ENCODE measurements at regions not wholly inside any gene's neighbourhood (a gene's known extent, or its start where the extent isn't known, plus 50 kb on each side); places are given as distances from the start of the nearest gene placed in this dataset.

DNA sequence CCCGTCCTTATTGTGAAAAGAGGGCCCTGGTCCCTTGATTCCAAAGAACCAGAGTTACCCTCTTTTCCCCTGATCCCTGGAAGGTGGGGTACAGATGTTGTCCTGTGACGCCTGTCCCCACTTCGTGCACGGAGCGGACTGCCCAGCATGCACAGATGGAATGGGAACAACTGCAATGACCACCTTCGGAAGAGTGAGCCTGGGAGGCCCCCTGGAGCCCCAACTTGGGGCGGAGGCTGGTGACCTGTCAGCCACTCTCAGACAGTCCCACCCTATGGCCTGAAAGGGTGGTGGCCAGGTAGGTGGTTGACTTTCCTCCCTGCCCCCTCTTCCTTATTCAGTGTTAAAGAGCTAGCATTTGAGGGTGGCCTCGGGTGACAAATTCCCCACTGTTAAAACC lies 196.6 kb upstream of the GALNT17 start:
- Histone ChIP-seq H3K4me3 (no peak overlapping the region), H3K36me3 (no peaks in the 10 kb centered on the region), H3K4me1 (no peaks in the 10 kb centered on the region), H3K9ac (no peak overlapping the region), H4K20me1 (no peaks in the 10 kb centered on the region), H3K27me3 (no peaks in the 10 kb centered on the region), H3K9me3 (replicated peaks in 1 of 11) (0 out of 22 replicates have a peak, but pooled peaks cover 0 to 6% (median 0%) of the 10 kb centered on the region in 11 experiments), H3K4me2 (no peak overlapping the region), H3K27ac (no peak overlapping the region)
- TF ChIP-seq Cebpa-rat (IDR thresholded peaks at IDR 0.05): no peak

DNA sequence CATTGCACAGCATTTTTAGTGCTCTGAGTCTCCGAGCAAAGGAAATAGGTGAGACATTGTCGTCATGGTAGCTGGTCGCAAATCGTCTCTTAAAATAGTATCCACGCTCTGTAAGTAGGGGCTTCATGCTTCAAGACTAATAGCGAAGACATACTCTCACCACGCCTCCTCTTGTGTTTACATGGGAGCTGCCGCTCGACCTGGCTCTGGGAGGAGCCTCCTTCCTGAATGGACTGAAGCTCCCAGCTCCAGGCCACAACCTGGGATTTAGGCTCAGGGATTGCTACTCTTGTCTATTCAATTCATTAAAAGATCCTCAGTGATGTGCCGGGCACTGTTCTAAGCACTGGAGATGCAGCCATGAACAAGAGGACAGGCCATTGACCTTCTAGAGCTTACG lies 196.1 kb upstream of the GALNT17 start:
- no peaks in the 10 kb centered on the region for H3K4me1 ChIP-seq
- H4K20me1 ChIP-seq: no peaks in the 10 kb centered on the region
- no peaks in the 10 kb centered on the region for H3K36me3 ChIP-seq
- no peak for TF ChIP-seq Cebpa-rat (IDR thresholded peaks at IDR 0.05)
- H3K27ac ChIP-seq: no peak overlapping the region
- no peak overlapping the region for H3K4me3 ChIP-seq
- H3K9me3 ChIP-seq (replicated peaks in 1 of 11): 0 out of 22 replicates have a peak, but pooled peaks cover 0 to 6% (median 0%) of the 10 kb centered on the region in 11 experiments
- H3K27me3 ChIP-seq: no peaks in the 10 kb centered on the region
- no peak overlapping the region for H3K4me2 ChIP-seq
- H3K9ac ChIP-seq: no peak overlapping the region

DNA sequence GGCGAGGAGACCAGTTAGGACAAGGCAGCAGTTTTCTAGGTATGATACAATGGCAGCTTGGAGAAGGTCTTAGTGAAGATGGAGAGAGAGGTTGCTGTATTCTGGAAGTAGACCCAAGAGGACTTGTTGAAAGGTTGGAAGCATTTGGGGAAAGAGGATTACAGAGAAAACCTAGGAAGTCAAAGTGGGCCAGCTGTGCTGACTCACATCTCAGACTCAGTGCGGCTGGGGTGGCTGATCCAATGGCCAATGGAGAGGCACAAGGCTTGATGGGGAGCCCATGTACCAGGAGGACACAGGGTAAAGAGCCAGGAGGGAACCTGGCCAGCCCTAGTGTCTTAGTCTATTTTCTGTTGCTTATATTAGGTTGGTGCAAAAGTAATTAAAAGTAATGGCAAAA lies 194.5 kb upstream of the GALNT17 start:
- Histone ChIP-seq H3K36me3 (no peaks in the 10 kb centered on the region), H3K9me3 (replicated peaks in 1 of 11) (0 out of 22 replicates have a peak, but pooled peaks cover 0 to 6% (median 0%) of the 10 kb centered on the region in 11 experiments), H3K9ac (no peak overlapping the region), H3K4me1 (no peaks in the 10 kb centered on the region), H3K4me2 (no peak overlapping the region), H3K27me3 (no peaks in the 10 kb centered on the region), H3K4me3 (no peak overlapping the region), H4K20me1 (no peaks in the 10 kb centered on the region), H3K27ac (no peak overlapping the region)
- no peak for TF ChIP-seq Cebpa-rat (IDR thresholded peaks at IDR 0.05)

DNA sequence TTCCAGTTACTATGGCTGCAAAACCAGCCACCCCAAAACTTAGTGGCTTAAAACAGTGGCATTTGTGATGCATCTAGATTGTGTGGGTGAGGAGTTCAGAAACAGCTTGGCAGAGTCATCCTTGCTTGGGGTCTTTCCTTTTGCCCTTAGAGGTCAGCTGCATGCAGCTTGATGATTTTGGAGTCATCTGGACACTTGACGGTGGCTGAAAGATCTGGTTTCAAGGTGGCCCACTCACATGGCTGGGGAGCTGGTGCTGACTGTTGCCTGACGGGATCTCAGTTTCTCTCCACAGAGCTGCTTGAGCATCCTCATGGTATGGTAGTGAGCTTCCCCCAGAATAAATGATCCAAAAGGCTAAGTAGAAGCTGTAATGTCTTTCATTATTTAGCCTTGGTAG lies 191.3 kb upstream of the GALNT17 start:
- H3K4me2 ChIP-seq: no peak overlapping the region
- H4K20me1 ChIP-seq: no peaks in the 10 kb centered on the region
- H3K36me3 ChIP-seq: no peaks in the 10 kb centered on the region
- no peaks in the 10 kb centered on the region for H3K27me3 ChIP-seq
- no peak overlapping the region for H3K4me3 ChIP-seq
- no peak overlapping the region for H3K9ac ChIP-seq
- no peak overlapping the region for H3K27ac ChIP-seq
- H3K9me3 ChIP-seq (replicated peaks in 1 of 11): 0 out of 22 replicates have a peak, but pooled peaks cover 0 to 6% (median 0%) of the 10 kb centered on the region in 11 experiments
- peaks cover 0 to 5% (median 0%) of the 10 kb centered on the region in 10 experiments; a peak in 1 of 20 replicates for H3K4me1 ChIP-seq
- no peak for TF ChIP-seq Cebpa-rat (IDR thresholded peaks at IDR 0.05)

DNA sequence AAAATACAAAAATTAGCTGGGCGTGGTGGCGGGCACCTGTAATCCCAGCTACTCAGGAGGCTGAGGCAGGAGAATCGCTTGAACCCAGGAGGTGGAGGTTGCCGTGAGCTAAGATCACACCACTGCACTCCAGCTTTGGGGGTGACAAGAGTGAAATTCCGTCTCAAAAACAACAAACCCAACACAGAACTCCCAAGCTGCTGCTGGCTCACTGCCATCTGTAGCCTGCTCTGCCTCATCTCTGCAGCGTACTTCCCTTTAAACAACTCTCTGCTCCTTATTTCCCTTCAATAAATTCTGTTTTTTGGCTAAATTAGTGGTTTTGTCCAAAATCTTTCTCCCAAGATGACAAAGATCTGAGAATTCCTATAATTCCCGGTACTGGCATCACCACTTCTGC lies 189.2 kb upstream of the GALNT17 start:
- no peak overlapping the region for H3K27ac ChIP-seq
- H3K36me3 ChIP-seq: no peaks in the 10 kb centered on the region
- peaks cover 0 to 4% (median 0%) of the 10 kb centered on the region in 11 experiments; a peak in 2 of 22 replicates for H3K9me3 ChIP-seq (replicated peaks in 1 of 11)
- peaks cover 0 to 5% (median 0%) of the 10 kb centered on the region in 10 experiments; a peak in 1 of 20 replicates for H3K4me1 ChIP-seq
- H3K4me3 ChIP-seq: no peak overlapping the region
- no peaks in the 10 kb centered on the region for H3K27me3 ChIP-seq
- no peak for TF ChIP-seq Cebpa-rat (IDR thresholded peaks at IDR 0.05)
- H3K4me2 ChIP-seq: no peak overlapping the region
- no peak overlapping the region for H3K9ac ChIP-seq
- no peaks in the 10 kb centered on the region for H4K20me1 ChIP-seq

DNA sequence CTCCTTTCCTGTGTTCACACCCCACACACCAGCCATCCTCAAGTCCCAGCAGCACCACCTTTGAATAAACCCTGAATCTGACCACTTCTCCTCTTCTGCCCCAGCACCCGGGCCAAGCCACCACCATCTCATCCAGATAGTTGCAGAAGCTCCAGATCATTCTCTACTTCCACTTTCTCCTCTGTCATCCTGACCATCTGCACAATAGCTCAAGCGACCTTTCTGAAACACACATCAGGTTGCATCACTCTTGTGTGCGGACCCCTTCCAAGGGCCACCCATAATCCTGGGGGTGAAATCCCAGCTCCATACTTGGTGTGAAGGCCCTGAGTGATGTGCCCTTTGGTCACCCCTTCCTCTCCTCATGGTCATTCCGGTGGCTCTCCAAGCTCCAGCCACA lies 187.4 kb upstream of the GALNT17 start:
- Histone ChIP-seq H3K9ac (no peak overlapping the region), H3K4me1 (peaks cover 0 to 5% (median 0%) of the 10 kb centered on the region in 10 experiments; a peak in 1 of 20 replicates), H3K9me3 (replicated peaks in 1 of 11) (peaks cover 0 to 18% (median 9%) of the 10 kb centered on the region in 11 experiments; a peak in 14 of 22 replicates), H3K4me3 (no peak overlapping the region), H3K27ac (no peak overlapping the region), H3K4me2 (no peak overlapping the region; a peak in 1 of 22 replicates), H4K20me1 (no peaks in the 10 kb centered on the region), H3K27me3 (no peaks in the 10 kb centered on the region), H3K36me3 (no peaks in the 10 kb centered on the region)
- TF ChIP-seq Cebpa-rat (IDR thresholded peaks at IDR 0.05): no peak

DNA sequence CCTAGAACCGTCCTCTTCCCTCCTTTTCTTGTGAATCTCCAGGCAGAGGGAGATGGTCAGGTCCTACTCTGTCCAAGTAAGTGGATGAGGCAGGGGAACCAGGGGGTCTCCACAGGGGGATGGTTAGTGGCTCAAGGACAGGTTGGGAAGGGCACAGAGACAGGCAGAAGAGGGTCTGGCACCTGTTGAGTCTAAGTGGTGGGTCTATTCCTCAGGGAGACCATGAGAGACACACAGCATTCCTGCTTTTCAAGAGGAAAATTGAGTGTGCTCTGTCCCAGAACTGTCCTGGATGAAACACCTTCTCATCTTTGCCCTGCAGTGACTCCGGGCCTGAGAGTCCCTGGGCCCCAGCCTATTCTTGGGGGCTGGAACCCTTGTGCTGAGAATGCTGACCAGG lies 184.8 kb upstream of the GALNT17 start:
- Histone ChIP-seq H3K9me3 (replicated peaks in 1 of 11) (peaks cover 6 to 26% (median 15%) of the 10 kb centered on the region in 11 experiments; a peak in 16 of 22 replicates), H3K27me3 (no peaks in the 10 kb centered on the region), H3K4me1 (peaks cover 0 to 5% (median 0%) of the 10 kb centered on the region in 10 experiments; a peak in 1 of 20 replicates), H3K36me3 (no peaks in the 10 kb centered on the region), H3K4me2 (no peak overlapping the region), H4K20me1 (no peaks in the 10 kb centered on the region), H3K9ac (no peak overlapping the region), H3K27ac (no peak overlapping the region), H3K4me3 (no peak overlapping the region)
- no peak for TF ChIP-seq Cebpa-rat (IDR thresholded peaks at IDR 0.05)

DNA sequence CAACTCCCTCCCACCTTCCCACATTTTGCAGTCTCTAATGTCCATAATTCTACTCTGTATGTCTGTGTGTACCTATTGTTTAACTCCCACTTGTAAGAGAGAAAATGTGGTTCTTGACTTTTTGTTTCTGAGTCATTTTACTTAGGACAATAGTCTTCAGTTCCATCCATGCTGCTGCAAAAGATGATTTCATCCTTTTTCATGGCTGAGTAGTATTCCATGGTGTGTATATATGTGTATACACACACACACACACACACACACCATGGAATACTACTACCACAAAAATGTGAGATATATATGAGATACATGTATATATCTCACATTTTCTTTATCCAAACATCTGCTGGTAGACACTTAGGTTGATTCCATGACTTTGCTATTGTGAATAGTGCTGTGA lies 182.1 kb upstream of the GALNT17 start:
- Histone ChIP-seq H4K20me1 (no peaks in the 10 kb centered on the region), H3K27me3 (no peaks in the 10 kb centered on the region), H3K4me3 (no peak overlapping the region), H3K4me2 (no peak overlapping the region), H3K9me3 (replicated peaks in 1 of 11) (peaks cover 6 to 26% (median 15%) of the 10 kb centered on the region in 11 experiments; a peak in 16 of 22 replicates), H3K36me3 (no peaks in the 10 kb centered on the region), H3K4me1 (no peaks in the 10 kb centered on the region), H3K27ac (no peak overlapping the region), H3K9ac (no peak overlapping the region)
- TF ChIP-seq Cebpa-rat (IDR thresholded peaks at IDR 0.05): no peak

DNA sequence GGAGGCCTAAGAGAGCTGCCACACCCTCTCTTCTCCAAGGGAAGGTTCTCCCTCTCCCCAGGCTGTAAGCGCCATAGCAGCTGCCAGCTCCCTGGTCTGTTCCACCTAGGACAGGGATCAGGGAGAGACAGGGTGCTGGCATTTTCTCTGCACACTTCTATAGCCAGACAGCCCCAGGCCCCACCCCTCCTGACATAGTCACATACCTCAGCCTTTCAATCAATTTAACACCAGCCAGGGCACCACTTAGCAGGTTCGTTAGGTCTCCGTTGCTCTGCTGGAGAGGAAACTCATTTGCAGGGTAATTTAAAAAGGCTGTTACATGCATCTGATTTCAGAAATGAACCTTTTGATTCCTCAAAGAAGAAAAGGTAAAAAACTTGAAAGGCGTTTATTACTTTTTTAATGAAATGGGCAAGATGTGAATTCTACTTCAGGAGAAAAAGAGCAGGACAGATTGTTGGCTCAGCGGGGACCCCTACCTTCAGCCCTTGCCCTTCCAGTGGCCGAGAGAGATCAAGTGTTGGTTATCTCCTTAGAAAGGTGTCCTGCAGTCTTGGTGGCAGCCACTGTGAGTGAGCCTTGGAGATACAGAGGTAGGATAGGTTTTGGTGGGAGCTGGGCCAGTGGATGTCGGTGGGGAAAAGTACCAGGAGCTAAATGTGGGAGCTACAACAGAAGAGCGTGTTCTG lies 180.5 kb upstream of the GALNT17 start:
- Histone ChIP-seq H4K20me1 (no peaks in the 10 kb centered on the region), H3K4me1 (no peaks in the 10 kb centered on the region), H3K36me3 (no peaks in the 10 kb centered on the region), H3K4me3 (no peak overlapping the region), H3K27me3 (no peaks in the 10 kb centered on the region), H3K4me2 (no peak overlapping the region), H3K27ac (no peak overlapping the region), H3K9ac (no peak overlapping the region), H3K9me3 (replicated peaks in 1 of 11) (peaks cover 6 to 26% (median 15%) of the 10 kb centered on the region in 11 experiments; a peak in 16 of 22 replicates)
- TF ChIP-seq Cebpa-rat (IDR thresholded peaks at IDR 0.05): no peak

DNA sequence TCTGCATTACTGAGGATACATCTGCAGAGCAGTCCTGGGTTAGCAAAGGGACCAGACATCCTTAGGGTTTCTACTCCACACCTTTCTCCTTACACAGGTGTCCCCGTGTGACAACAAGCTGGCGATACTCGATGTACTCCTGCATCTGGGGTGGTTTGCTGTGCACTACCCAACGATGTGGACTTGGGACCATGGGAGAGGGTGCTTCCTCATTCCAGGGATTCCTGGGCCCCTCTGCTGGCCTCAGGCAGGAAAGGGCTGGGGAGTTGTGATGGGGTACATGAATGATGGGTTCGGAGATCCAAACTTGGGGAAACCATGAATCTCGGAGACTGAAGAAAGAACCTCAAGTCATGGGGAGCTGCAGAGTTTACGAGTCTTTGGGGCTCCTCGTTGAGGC lies 179.6 kb upstream of the GALNT17 start:
- H4K20me1 ChIP-seq: no peaks in the 10 kb centered on the region
- no peaks in the 10 kb centered on the region for H3K4me1 ChIP-seq
- H3K4me2 ChIP-seq: no peak overlapping the region
- no peak overlapping the region for H3K27ac ChIP-seq
- TF ChIP-seq Cebpa-rat (IDR thresholded peaks at IDR 0.05): no peak
- H3K36me3 ChIP-seq: no peaks in the 10 kb centered on the region
- H3K9me3 ChIP-seq (replicated peaks in 1 of 11): peaks cover 6 to 26% (median 15%) of the 10 kb centered on the region in 11 experiments; a peak in 16 of 22 replicates
- no peak overlapping the region for H3K4me3 ChIP-seq
- no peaks in the 10 kb centered on the region for H3K27me3 ChIP-seq
- H3K9ac ChIP-seq: no peak overlapping the region

Data from BLaER1 treated with 17β-estradiol and CSF1 and Interleukin-3, amounts not matched to agents 10 nM and 100 nM (cell line).